DOHH2 (cell line): ENCODE measurements at regions not wholly inside any gene's neighbourhood (a gene's known extent, or its start where the extent isn't known, plus 50 kb on each side); places are given as distances from the start of the nearest gene placed in this dataset.

Experiments
- CTCF ChIP-seq: fragments of 200-600 bp; sonication (generic); IDR thresholded peaks from one replicate; pipeline ENCODE4 v1.5.1; 2014; ENCODE audit warnings: antibody characterized with exemption, mild to moderate bottlenecking, low read depth, low read length; ENCODE audit not compliant: poor library complexity, severe bottlenecking
- EZH2phosphoT487 ChIP-seq: fragments of 200-600 bp; sonication (generic); IDR thresholded peaks from 2 replicates; pipeline ENCODE4 v1.6.1; 2017; ENCODE audit warnings: borderline replicate concordance, mild to moderate bottlenecking, antibody characterized with exemption, low read length, moderate library complexity, mixed read lengths

- no peak for TF ChIP-seq CTCF
- no peak for TF ChIP-seq EZH2phosphoT487
These were observed 370.6 kb upstream of the PRICKLE1 start for GRCh38 chr12:42960087-42960527.
